CD14-positive monocyte (primary cell): ENCODE measurements at regions not wholly inside any gene's neighbourhood (a gene's known extent, or its start where the extent isn't known, plus 50 kb on each side); places are given as distances from the start of the nearest gene placed in this dataset.

Experiments used
- DNase-seq, 3 donors: peaks; one replicate each; pipeline ENCODE4 v3.0.0-alpha.2; 2011 to 2022
- H2AFZ ChIP-seq: 2 replicates; pipeline ENCODE4 v1.6.0; 2012; ENCODE audit warnings: mild to moderate bottlenecking, low read depth, low read length, inconsistent platforms; ENCODE audit not compliant: insufficient read depth, poor library complexity, severe bottlenecking
- H3K27ac ChIP-seq, 2 donors: 1 replicate in 1 of 2; 2 replicates in 1 of 2; pipeline ENCODE4 v1.5.1; 2012 to 2013; ENCODE audit warnings: low read length in 2 of 2, control low read depth in 1 of 2, inconsistent platforms in 1 of 2, low read depth in 1 of 2, mild to moderate bottlenecking in 1 of 2
- H3K27me3 ChIP-seq, 2 donors: one replicate each; pipeline versions ENCODE4 v1.6.0 to v1.6.1; 2011 to 2013; ENCODE audit warnings: low read length in 2 of 2; ENCODE audit not compliant: control insufficient read depth in 2 of 2, insufficient read depth in 2 of 2
- H3K36me3 ChIP-seq, 2 donors: replicated peaks in 1 of 2; 1 replicate in 1 of 2; 2 replicates in 1 of 2; pipeline versions ENCODE4 v1.5.1 to v1.6.1; 2012 to 2013; ENCODE audit warnings: low read length in 2 of 2, control low read depth in 1 of 2, inconsistent platforms in 1 of 2, mild to moderate bottlenecking in 1 of 2; ENCODE audit not compliant: insufficient read depth in 2 of 2, control insufficient read depth in 1 of 2
- H3K4me1 ChIP-seq, 2 donors: 1 replicate in 1 of 2; 2 replicates in 1 of 2; pipeline versions ENCODE4 v1.5.1 to v1.6.1; 2012 to 2013; ENCODE audit warnings: low read length in 2 of 2, control low read depth in 1 of 2, inconsistent platforms in 1 of 2, mild to moderate bottlenecking in 1 of 2, moderate library complexity in 1 of 2; ENCODE audit not compliant: insufficient read depth in 2 of 2, control insufficient read depth in 1 of 2
- H3K4me2 ChIP-seq: replicated peaks from 2 replicates; pipeline ENCODE3; 2012; ENCODE audit warnings: low read length, moderate library complexity, mild to moderate bottlenecking; ENCODE audit not compliant: poor library complexity, severe bottlenecking; ENCODE audit errors: extremely low read depth
- H3K4me3 ChIP-seq, 3 experiments: fragments of 200-600 bp in 1 of 3; sonication (generic) in 1 of 3; replicated peaks in 1 of 3; 1 replicate in 2 of 3; 2 replicates in 1 of 3; pipeline ENCODE4 v1.5.1; 2011 to 2013; ENCODE audit warnings: low read length in 3 of 3, mild to moderate bottlenecking in 3 of 3, control low read depth in 2 of 3, low read depth in 2 of 3, inconsistent platforms in 1 of 3, moderate library complexity in 1 of 3
- H3K79me2 ChIP-seq: 2 replicates; pipeline ENCODE4 v1.6.0; 2012; ENCODE audit warnings: mild to moderate bottlenecking, control low read depth, inconsistent platforms, low read length, moderate library complexity; ENCODE audit not compliant: insufficient read depth
- H3K9ac ChIP-seq: 2 replicates; pipeline ENCODE4 v1.6.0; 2017; ENCODE audit warnings: low read length, mild to moderate bottlenecking; ENCODE audit not compliant: insufficient read depth, poor library complexity, severe bottlenecking
- H3K9me3 ChIP-seq, 2 donors: replicated peaks in 1 of 2; 1 replicate in 1 of 2; 2 replicates in 1 of 2; pipeline versions ENCODE4 v1.5.1 to v1.6.1; 2012 to 2013; ENCODE audit warnings: low read length in 2 of 2, control low read depth in 1 of 2; ENCODE audit not compliant: control insufficient read depth in 1 of 2, insufficient read depth in 1 of 2
- H4K20me1 ChIP-seq: 2 replicates; pipeline ENCODE4 v1.6.0; 2012; ENCODE audit warnings: mild to moderate bottlenecking, low read length, control low read depth, moderate library complexity; ENCODE audit not compliant: insufficient read depth
- H3K27ac Mint-ChIP-seq, 7 donors: one replicate each; pipeline ENCODE4 v1.8.0; 2020; ENCODE audit warnings: mild to moderate bottlenecking in 7 of 7, mixed read lengths in 7 of 7, moderate library complexity in 6 of 7, inconsistent platforms in 2 of 7
- H3K27me3 Mint-ChIP-seq, 3 donors: one replicate each; pipeline ENCODE4 v1.8.0; 2021 to 2022; ENCODE audit warnings: low read depth in 3 of 3, mild to moderate bottlenecking in 3 of 3, mixed read lengths in 3 of 3, moderate library complexity in 3 of 3, inconsistent platforms in 1 of 3
- H3K36me3 Mint-ChIP-seq, 2 donors: one replicate each; pipeline ENCODE4 v1.8.0; 2020; ENCODE audit warnings: mixed read lengths in 2 of 2, inconsistent platforms in 1 of 2, mild to moderate bottlenecking in 1 of 2
- H3K4me1 Mint-ChIP-seq: one replicate; pipeline ENCODE4 v1.8.0; 2020; ENCODE audit warnings: mild to moderate bottlenecking, mixed read lengths
- H3K4me3 Mint-ChIP-seq, 2 donors: one replicate each; pipeline ENCODE4 v1.8.0; 2020; ENCODE audit warnings: mild to moderate bottlenecking in 2 of 2, mixed read lengths in 2 of 2, moderate library complexity in 1 of 2
- H3K9me3 Mint-ChIP-seq, 7 donors: one replicate each; pipeline ENCODE4 v1.8.0; 2020 to 2022; ENCODE audit warnings: mixed read lengths in 7 of 7, mild to moderate bottlenecking in 6 of 7, moderate library complexity in 6 of 7, inconsistent platforms in 2 of 7
- WGBS: methylation state at CpG from one replicate; pipeline ENCODE4 v1.1.5; 2013; ENCODE audit warnings: missing lambda C conversion rate; ENCODE audit not compliant: insufficient coverage; 5-methylcytosine and 5-hydroxymethylcytosine counted together
- intact Hi-C, 2 donors: fragments of 100-400 bp; cut with micrococcal nuclease; formaldehyde crosslinking; loops; one replicate each; pipeline versions ENCODE4 v1.15.0 to v1.15.1; 2023
- TF ChIP-seq, protein P1 (sequence below): fragments of 200-600 bp; IDR thresholded peaks from one replicate; pipeline ENCODE4 v1.8.0; 2022; ENCODE audit warnings: antibody characterized with exemption, mild to moderate bottlenecking

- peaks cover 0 to 5% (median 2%) of the 10 kb centered on the region in 7 donors for H3K9me3 Mint-ChIP-seq
- no peak overlapping the region for H3K27ac Mint-ChIP-seq
- Histone ChIP-seq H3K4me3 (no peak overlapping the region), H3K9ac (no peak overlapping the region), H3K4me1 (no peaks in the 10 kb centered on the region), H3K36me3 (no peaks in the 10 kb centered on the region), H3K27me3 (no peaks in the 10 kb centered on the region), H2AFZ (no peak overlapping the region), H3K79me2 (no peaks in the 10 kb centered on the region), H3K4me2 (no peak overlapping the region), H3K9me3 (peaks cover 0 to 3% of the 10 kb centered on the region in 2 donors), H3K27ac (no peak overlapping the region), H4K20me1 (no peaks in the 10 kb centered on the region)
- H3K4me3 Mint-ChIP-seq, result no peak overlapping the region
- H3K4me1 Mint-ChIP-seq, result no peaks in the 10 kb centered on the region
- H3K36me3 Mint-ChIP-seq, result no peaks in the 10 kb centered on the region
- TF ChIP-seq, protein P1, sequence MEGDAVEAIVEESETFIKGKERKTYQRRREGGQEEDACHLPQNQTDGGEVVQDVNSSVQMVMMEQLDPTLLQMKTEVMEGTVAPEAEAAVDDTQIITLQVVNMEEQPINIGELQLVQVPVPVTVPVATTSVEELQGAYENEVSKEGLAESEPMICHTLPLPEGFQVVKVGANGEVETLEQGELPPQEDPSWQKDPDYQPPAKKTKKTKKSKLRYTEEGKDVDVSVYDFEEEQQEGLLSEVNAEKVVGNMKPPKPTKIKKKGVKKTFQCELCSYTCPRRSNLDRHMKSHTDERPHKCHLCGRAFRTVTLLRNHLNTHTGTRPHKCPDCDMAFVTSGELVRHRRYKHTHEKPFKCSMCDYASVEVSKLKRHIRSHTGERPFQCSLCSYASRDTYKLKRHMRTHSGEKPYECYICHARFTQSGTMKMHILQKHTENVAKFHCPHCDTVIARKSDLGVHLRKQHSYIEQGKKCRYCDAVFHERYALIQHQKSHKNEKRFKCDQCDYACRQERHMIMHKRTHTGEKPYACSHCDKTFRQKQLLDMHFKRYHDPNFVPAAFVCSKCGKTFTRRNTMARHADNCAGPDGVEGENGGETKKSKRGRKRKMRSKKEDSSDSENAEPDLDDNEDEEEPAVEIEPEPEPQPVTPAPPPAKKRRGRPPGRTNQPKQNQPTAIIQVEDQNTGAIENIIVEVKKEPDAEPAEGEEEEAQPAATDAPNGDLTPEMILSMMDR, result no peak
- H3K27me3 Mint-ChIP-seq, result no peaks in the 10 kb centered on the region
- intact Hi-C loops, result no loop called here
- WGBS, result 55% methylated on average over 2 of the region's 2 CpGs
- DNase-seq, result no peak
These were observed 1240.8 kb upstream of the ADGRB3 start for GRCh38 chr6:67394254-67394653.

DNA sequence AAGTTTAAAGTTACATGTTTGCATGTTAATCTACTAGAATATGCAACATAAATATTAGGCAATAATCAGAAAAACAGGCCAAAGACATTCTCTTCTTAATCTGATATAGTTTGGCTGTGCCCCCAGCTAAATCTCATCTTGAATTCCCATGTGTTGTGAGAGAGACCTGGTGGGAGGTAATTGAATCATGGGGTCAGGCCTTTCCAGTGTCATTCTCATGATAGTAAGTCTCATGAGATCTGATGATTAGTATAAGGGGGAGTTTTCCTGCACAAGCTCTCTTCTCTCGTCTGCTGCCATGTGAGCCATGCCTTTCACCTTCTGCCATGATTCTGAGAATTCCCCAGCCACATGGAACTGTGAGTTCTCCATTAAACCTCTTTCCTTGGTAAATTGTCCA lies 1241.7 kb upstream of the ADGRB3 start:
- intact Hi-C loops, result no loop called here
- WGBS, result 100% methylated on average over 1 of the region's 1 CpG

More for the DNA sequence above, 1241.7 kb upstream of the ADGRB3 start:
- Mint-ChIP-seq H3K27me3 (no peaks in the 10 kb centered on the region), H3K9me3 (peaks cover 0 to 5% (median 2%) of the 10 kb centered on the region in 7 donors), H3K27ac (no peak overlapping the region), H3K4me1 (no peaks in the 10 kb centered on the region), H3K36me3 (no peaks in the 10 kb centered on the region), H3K4me3 (no peak overlapping the region)
- Histone ChIP-seq H3K9ac (no peak overlapping the region), H3K4me3 (no peak overlapping the region), H3K9me3 (peaks cover 0 to 3% of the 10 kb centered on the region in 2 donors), H4K20me1 (no peaks in the 10 kb centered on the region), H3K27ac (no peak overlapping the region), H3K27me3 (no peaks in the 10 kb centered on the region), H3K4me2 (no peak overlapping the region), H3K36me3 (no peaks in the 10 kb centered on the region), H3K79me2 (no peaks in the 10 kb centered on the region), H3K4me1 (no peaks in the 10 kb centered on the region), H2AFZ (no peak overlapping the region)
- TF ChIP-seq, protein P1, result no peak
- DNase-seq, result no peak
